GM23248 (cell line): ENCODE measurements at regions not wholly inside any gene's neighbourhood (a gene's known extent, or its start where the extent isn't known, plus 50 kb on each side); places are given as distances from the start of the nearest gene placed in this dataset.
A peak's percentile ranks its signal among the peaks of the same experiment; 100 is the strongest.

ENCODE experiments used
- DNase-seq: peaks from one replicate; pipeline ENCODE4 v3.0.0-alpha.2; 2015
- H2AFZ ChIP-seq: fragments of 200-600 bp; sonication (generic); 2 replicates; pipeline ENCODE4 v1.6.1; 2016; ENCODE audit warnings: antibody characterized with exemption
- H3F3A ChIP-seq: fragments of 200-600 bp; sonication (generic); 2 replicates; pipeline ENCODE4 v1.6.1; 2016; ENCODE audit warnings: mild to moderate bottlenecking, antibody characterized with exemption, mixed run types; ENCODE audit not compliant: insufficient read depth
- H3K27ac ChIP-seq: fragments of 200-600 bp; sonication (generic); 2 replicates; pipeline ENCODE4 v1.5.1; 2016; ENCODE audit warnings: mild to moderate bottlenecking
- H3K27me3 ChIP-seq: fragments of 200-600 bp; sonication (generic); replicated peaks from 2 replicates; pipeline ENCODE4 v1.6.1; 2016; ENCODE audit warnings: mild to moderate bottlenecking; ENCODE audit not compliant: insufficient read depth
- H3K36me3 ChIP-seq: fragments of 200-600 bp; sonication (generic); 2 replicates; pipeline ENCODE4 v1.6.1; 2016; ENCODE audit warnings: low read depth, mild to moderate bottlenecking
- H3K4me1 ChIP-seq: fragments of 200-600 bp; sonication (generic); 2 replicates; pipeline ENCODE4 v1.6.1; 2016; ENCODE audit warnings: mild to moderate bottlenecking; ENCODE audit not compliant: insufficient read depth
- H3K4me2 ChIP-seq: fragments of 200-600 bp; sonication (generic); one replicate; pipeline ENCODE4 v1.6.1; 2016; ENCODE audit warnings: mild to moderate bottlenecking; ENCODE audit not compliant: unreplicated experiment
- H3K4me3 ChIP-seq: fragments of 200-600 bp; sonication (generic); 2 replicates; pipeline ENCODE4 v1.5.1; 2016; ENCODE audit warnings: mild to moderate bottlenecking
- H3K79me2 ChIP-seq: fragments of 200-600 bp; sonication (generic); 2 replicates; pipeline ENCODE4 v1.6.1; 2016; ENCODE audit warnings: mild to moderate bottlenecking; ENCODE audit not compliant: insufficient read depth
- H3K9ac ChIP-seq: fragments of 200-600 bp; sonication (generic); 2 replicates; pipeline ENCODE4 v1.6.1; 2016; ENCODE audit warnings: mild to moderate bottlenecking
- H3K9me2 ChIP-seq: fragments of 200-600 bp; sonication (generic); 2 replicates; pipeline ENCODE4 v1.6.1; 2016; ENCODE audit warnings: mixed run types, mild to moderate bottlenecking, moderate library complexity; ENCODE audit not compliant: insufficient read depth
- H3K9me3 ChIP-seq: fragments of 200-600 bp; sonication (generic); one replicate; pipeline ENCODE4 v1.6.1; 2017; ENCODE audit warnings: low read depth
- H4K20me1 ChIP-seq: fragments of 200-600 bp; sonication (generic); 2 replicates; pipeline ENCODE4 v1.6.0; 2016; ENCODE audit not compliant: insufficient read depth
- EZH2 ChIP-seq: fragments of 200-600 bp; sonication (generic); IDR thresholded peaks from 2 replicates; pipeline ENCODE4 v1.6.1; 2018; ENCODE audit warnings: antibody characterized with exemption, mild to moderate bottlenecking; ENCODE audit not compliant: insufficient read depth, poor library complexity, severe bottlenecking
- EZH2phosphoT487 ChIP-seq: fragments of 200-600 bp; sonication (generic); IDR thresholded peaks from 2 replicates; pipeline ENCODE4 v1.6.1; 2018; ENCODE audit warnings: antibody characterized with exemption, moderate library complexity, mild to moderate bottlenecking, low read depth; ENCODE audit not compliant: insufficient read depth
- WGBS, 2 experiments: methylation state at CpG; one replicate each; pipeline ENCODE4 v1.1.6; 2015 to 2017; ENCODE audit warnings: low lambda C conversion rate in 2 of 2, low coverage in 1 of 2; ENCODE audit errors: missing lambda C conversion rate in 2 of 2; 5-methylcytosine and 5-hydroxymethylcytosine counted together
- in situ Hi-C: fragments of 300-500 bp; cut with MboI; formaldehyde crosslinking; loops from 2 replicates; pipeline ENCODE4 v1.15.0; 2020

- H3K4me3 ChIP-seq: no peak overlapping the region
- H3K79me2 ChIP-seq: no peaks in the 10 kb centered on the region
- TF ChIP-seq EZH2phosphoT487: no peak
- no peak for TF ChIP-seq EZH2
- no peaks in the 10 kb centered on the region for H3K27me3 ChIP-seq
- H4K20me1 ChIP-seq: no peaks in the 10 kb centered on the region
- 68 to 70% methylated on average over 6 of the region's 6 CpGs for WGBS, 2 experiments
- H3K9me3 ChIP-seq: no peaks in the 10 kb centered on the region
- no peaks in the 10 kb centered on the region for H3K9me2 ChIP-seq
- H3K4me2 ChIP-seq: no peak overlapping the region
- no peak overlapping the region for H2AFZ ChIP-seq
- no peak for DNase-seq
- in situ Hi-C loops: no loop called here
- H3K27ac ChIP-seq: no peak overlapping the region
- no peaks in the 10 kb centered on the region for H3K36me3 ChIP-seq
- 0 out of 2 replicates have a peak, but pooled peaks cover 4% of the 10 kb centered on the region for H3F3A ChIP-seq
- H3K4me1 ChIP-seq: no peaks in the 10 kb centered on the region
- H3K9ac ChIP-seq: no peak overlapping the region
Measured at GRCh38 chr11:128349650-128350299, 237.6 kb downstream of the ETS1 start.

- DNase-seq: peak; percentile 64
- Histone ChIP-seq H3K4me2 (no peak overlapping the region), H3K9me2 (no peaks in the 10 kb centered on the region), H3K79me2 (no peaks in the 10 kb centered on the region), H3K4me3 (no peak overlapping the region), H2AFZ (no peak overlapping the region), H3K27ac (no peak overlapping the region), H3K9ac (no peak overlapping the region), H3K27me3 (no peaks in the 10 kb centered on the region), H3K9me3 (no peaks in the 10 kb centered on the region), H4K20me1 (no peaks in the 10 kb centered on the region), H3K4me1 (peaks cover 16% of the 10 kb centered on the region), H3K36me3 (no peaks in the 10 kb centered on the region), H3F3A (peaks cover 25% of the 10 kb centered on the region)
- no peak for TF ChIP-seq EZH2phosphoT487
- TF ChIP-seq EZH2: no peak
- in situ Hi-C loops: no loop called here
- WGBS, 2 experiments: 52 to 53% methylated on average over 3 of the region's 3 CpGs
Measured at GRCh38 chr11:128346804-128347203, 240.6 kb downstream of the ETS1 start.

- no peak overlapping the region for H3K27ac ChIP-seq
- H3K9me2 ChIP-seq: no peaks in the 10 kb centered on the region
- TF ChIP-seq EZH2phosphoT487 (no peak), EZH2 (no peak)
- H3K9ac ChIP-seq: no peak overlapping the region
- WGBS, 2 experiments: 93 to 99% methylated on average over 3 of the region's 3 CpGs
- no peaks in the 10 kb centered on the region for H3K9me3 ChIP-seq
- in situ Hi-C loops: no loop called here
- H3K4me3 ChIP-seq: no peak overlapping the region
- DNase-seq: no peak
- H4K20me1 ChIP-seq: no peaks in the 10 kb centered on the region
- H3K36me3 ChIP-seq: no peaks in the 10 kb centered on the region
- H3K79me2 ChIP-seq: no peaks in the 10 kb centered on the region
- H3K27me3 ChIP-seq: no peaks in the 10 kb centered on the region
- H3F3A ChIP-seq: peaks cover 30% of the 10 kb centered on the region
- peaks cover 16% of the 10 kb centered on the region for H3K4me1 ChIP-seq
- H2AFZ ChIP-seq: no peak overlapping the region
- H3K4me2 ChIP-seq: no peak overlapping the region
Measured at GRCh38 chr11:128345316-128345715, 242.0 kb downstream of the ETS1 start.

GRCh38 chr11:128343870-128344269 lies 243.5 kb downstream of the ETS1 start:
- no peak for DNase-seq
- H3K36me3 ChIP-seq: no peaks in the 10 kb centered on the region
- H2AFZ ChIP-seq: no peak overlapping the region
- H4K20me1 ChIP-seq: no peaks in the 10 kb centered on the region
- H3K27me3 ChIP-seq: no peaks in the 10 kb centered on the region
- H3F3A ChIP-seq: peaks cover 30% of the 10 kb centered on the region
- WGBS, 2 experiments: 76 to 79% methylated on average over 4 of the region's 4 CpGs
- in situ Hi-C loops: no loop called here
- H3K9me2 ChIP-seq: no peaks in the 10 kb centered on the region
- peaks cover 16% of the 10 kb centered on the region for H3K4me1 ChIP-seq
- no peaks in the 10 kb centered on the region for H3K9me3 ChIP-seq
- H3K4me3 ChIP-seq: no peak overlapping the region
- no peak overlapping the region for H3K4me2 ChIP-seq
- no peak overlapping the region for H3K9ac ChIP-seq
- H3K79me2 ChIP-seq: no peaks in the 10 kb centered on the region
- TF ChIP-seq EZH2 (no peak), EZH2phosphoT487 (no peak)
- H3K27ac ChIP-seq: no peak overlapping the region
